ENCODE measurements at regions not wholly inside any gene's neighbourhood (a gene's known extent, or its start where the extent isn't known, plus 50 kb on each side); places are given as distances from the start of the nearest gene placed in this dataset.

- H3K9me3 ChIP-seq, result no peaks in the 10 kb centered on the region
- DNase-seq (ENCODE audit: low spot score), result no peak
- no peak for TF ChIP-seq CTCF (IDR thresholded peaks at IDR 0.05)
- no peak overlapping the region for H3K4me3 ChIP-seq
- H3K27ac ChIP-seq, result no peak overlapping the region
- no peaks in the 10 kb centered on the region for H3K36me3 ChIP-seq
- H3K27me3 ChIP-seq, result no peaks in the 10 kb centered on the region
- no peaks in the 10 kb centered on the region for H3K4me1 ChIP-seq
These were observed 137.2 kb downstream of the MAGEC1 start for GRCh38 chrX:142040906-142041305.

DNA sequence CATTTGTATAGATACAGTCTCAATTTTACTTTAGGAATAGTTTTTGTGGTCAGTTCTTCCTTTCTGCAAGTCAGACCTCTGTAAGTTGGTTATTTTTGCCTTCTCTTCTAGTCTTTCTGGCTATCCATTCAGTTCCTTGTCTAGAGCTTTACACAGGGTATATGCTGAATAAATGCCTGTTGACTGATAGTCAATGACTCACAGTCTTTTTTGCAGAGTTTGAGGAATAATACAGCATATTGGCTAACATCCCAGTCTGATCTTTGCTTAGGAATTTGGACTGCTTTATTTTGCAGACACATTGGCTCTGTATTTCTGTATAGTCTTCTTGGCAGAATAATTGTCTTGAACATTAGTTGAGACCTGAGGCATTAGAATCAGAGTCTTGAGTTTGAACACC, 132.4 kb downstream of the MAGEC1 start:
- H3K27me3 ChIP-seq, result no peaks in the 10 kb centered on the region
- TF ChIP-seq CTCF (IDR thresholded peaks at IDR 0.05), result no peak
- no peak for DNase-seq (ENCODE audit: low spot score)
- H3K27ac ChIP-seq, result no peak overlapping the region
- H3K9me3 ChIP-seq, result no peaks in the 10 kb centered on the region
- H3K4me3 ChIP-seq, result no peak overlapping the region
- H3K36me3 ChIP-seq, result no peaks in the 10 kb centered on the region
- H3K4me1 ChIP-seq, result no peaks in the 10 kb centered on the region

- DNase-seq (ENCODE audit: low spot score), result no peak
- no peak for TF ChIP-seq CTCF (IDR thresholded peaks at IDR 0.05)
- no peaks in the 10 kb centered on the region for H3K36me3 ChIP-seq
- no peak overlapping the region for H3K4me3 ChIP-seq
- H3K27ac ChIP-seq, result no peak overlapping the region
- peaks cover 0 to 14% of the 10 kb centered on the region in 2 donors for H3K9me3 ChIP-seq
- no peaks in the 10 kb centered on the region for H3K4me1 ChIP-seq
- H3K27me3 ChIP-seq, result no peaks in the 10 kb centered on the region
These were observed 101.8 kb downstream of the MAGEC1 start for GRCh38 chrX:142005532-142005931.

GRCh38 chrX:142002471-142002870, 98.8 kb downstream of the MAGEC1 start:
- H3K27ac ChIP-seq, result no peak overlapping the region
- no peaks in the 10 kb centered on the region for H3K4me1 ChIP-seq
- TF ChIP-seq CTCF (IDR thresholded peaks at IDR 0.05), result no peak
- no peaks in the 10 kb centered on the region for H3K27me3 ChIP-seq
- peaks cover 0 to 14% of the 10 kb centered on the region in 2 donors for H3K9me3 ChIP-seq
- H3K4me3 ChIP-seq, result no peak overlapping the region
- H3K36me3 ChIP-seq, result no peaks in the 10 kb centered on the region
- DNase-seq (ENCODE audit: low spot score), result no peak

GRCh38 chrX:142001934-142002333, 98.2 kb downstream of the MAGEC1 start:
- Histone ChIP-seq H3K4me1 (no peaks in the 10 kb centered on the region), H3K9me3 (peaks cover 0 to 14% of the 10 kb centered on the region in 2 donors), H3K36me3 (no peaks in the 10 kb centered on the region), H3K4me3 (no peak overlapping the region), H3K27me3 (no peaks in the 10 kb centered on the region), H3K27ac (no peak overlapping the region)
- TF ChIP-seq CTCF (IDR thresholded peaks at IDR 0.05), result no peak
- DNase-seq (ENCODE audit: low spot score), result no peak

DNA sequence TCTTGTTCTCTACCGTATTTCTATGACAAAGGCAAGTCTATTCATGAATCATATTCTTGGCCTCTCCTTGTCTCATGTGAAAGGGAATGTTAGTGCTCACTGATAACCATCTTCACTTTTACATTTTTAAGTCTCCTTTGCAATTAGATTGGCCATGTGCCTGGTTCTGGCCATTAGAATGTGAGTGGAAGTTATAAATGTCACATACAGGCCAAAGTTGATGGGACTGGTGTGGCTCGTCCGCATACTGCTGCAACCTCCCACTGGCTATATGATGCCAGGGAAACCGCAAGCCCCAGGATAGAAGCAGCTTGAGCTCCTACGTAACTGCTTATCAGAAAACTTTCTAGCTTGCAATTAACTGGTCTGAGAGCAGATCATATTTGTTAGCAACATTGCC, 86.1 kb downstream of the MAGEC1 start:
- H3K4me1 ChIP-seq, result no peaks in the 10 kb centered on the region
- H3K27me3 ChIP-seq, result no peaks in the 10 kb centered on the region
- TF ChIP-seq CTCF (IDR thresholded peaks at IDR 0.05), result no peak
- no peak overlapping the region for H3K4me3 ChIP-seq
- H3K36me3 ChIP-seq, result no peaks in the 10 kb centered on the region
- no peaks in the 10 kb centered on the region for H3K9me3 ChIP-seq
- H3K27ac ChIP-seq, result no peak overlapping the region
- DNase-seq (ENCODE audit: low spot score), result no peak

Data from right atrium auricular region (tissue), 2 donors.